GM19025 (cell line): ENCODE measurements at regions not wholly inside any gene's neighbourhood (a gene's known extent, or its start where the extent isn't known, plus 50 kb on each side); places are given as distances from the start of the nearest gene placed in this dataset.
"Not testable (repeated sequence)": the region's sequence is repeated elsewhere in the genome, so short reads cannot be mapped to it uniquely, and the experiment has no call there.

Source experiments
- ATAC-seq: cut with Tn5 transposase; IDR thresholded peaks from one replicate; pipeline ENCODE4 v1.9.1; 2021; ENCODE audit warnings: mild to moderate bottlenecking, low read depth, moderate library complexity; ENCODE audit not compliant: unreplicated experiment

- ATAC-seq, result no peak
Observed at GRCh38 chr11:41675205-41675604, 215.8 kb upstream of the LRRC4C start.

- no peak for ATAC-seq
Observed at GRCh38 chr11:41713030-41713429, 253.6 kb upstream of the LRRC4C start.

GRCh38 chr11:41714101-41714500 lies 254.6 kb upstream of the LRRC4C start:
- ATAC-seq, result no peak

DNA sequence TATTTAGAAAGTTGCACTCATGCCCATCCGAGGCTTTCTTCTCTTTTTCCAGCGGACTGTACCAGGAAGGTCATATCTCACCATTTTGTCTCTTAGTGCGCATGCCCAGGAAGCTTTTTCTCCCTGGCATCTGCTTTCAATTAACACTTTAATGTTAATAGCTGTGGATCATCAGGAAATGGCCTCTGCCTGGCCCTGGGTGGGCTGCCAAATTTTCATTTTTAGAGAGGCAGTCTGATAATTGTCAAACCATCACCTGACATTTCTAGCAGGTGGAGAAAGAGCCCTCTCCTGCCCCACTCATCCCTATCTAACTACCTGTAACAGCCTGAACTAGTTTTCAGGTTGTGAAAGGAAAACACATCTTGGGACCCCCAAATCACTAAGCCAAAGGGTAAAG lies 257.4 kb upstream of the LRRC4C start:
- no peak for ATAC-seq

GRCh38 chr11:41720761-41721160 lies 261.3 kb upstream of the LRRC4C start:
- ATAC-seq, result no peak

DNA sequence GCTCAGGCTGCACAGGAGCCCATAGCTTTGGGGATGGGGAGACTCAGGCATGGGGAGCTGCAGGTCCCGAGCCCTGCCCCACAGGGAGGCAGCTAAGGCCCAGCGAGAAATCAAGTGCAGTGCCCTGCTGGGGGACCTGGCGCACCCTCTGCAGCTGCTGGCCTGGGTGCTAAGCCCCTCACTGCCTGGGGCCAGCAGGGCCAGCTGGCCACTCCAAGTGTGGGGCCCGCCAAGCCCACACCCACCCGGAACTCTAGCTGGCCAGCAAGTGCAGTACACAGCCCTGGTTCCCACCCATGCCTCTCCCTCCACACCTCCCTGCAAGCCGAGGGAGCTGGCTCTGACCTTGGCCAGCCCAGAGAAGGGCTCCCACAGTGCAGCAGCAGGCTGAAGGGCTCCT lies 268.7 kb upstream of the LRRC4C start:
- ATAC-seq, result not testable (repeated sequence)

- no peak for ATAC-seq
Observed at GRCh38 chr11:41775296-41775695, 315.8 kb upstream of the LRRC4C start.

- ATAC-seq, result no peak
Observed at GRCh38 chr11:41779401-41779960, 320.0 kb upstream of the LRRC4C start.

- ATAC-seq, result no peak
Observed at GRCh38 chr11:41781441-41781840, 322.0 kb upstream of the LRRC4C start.

DNA sequence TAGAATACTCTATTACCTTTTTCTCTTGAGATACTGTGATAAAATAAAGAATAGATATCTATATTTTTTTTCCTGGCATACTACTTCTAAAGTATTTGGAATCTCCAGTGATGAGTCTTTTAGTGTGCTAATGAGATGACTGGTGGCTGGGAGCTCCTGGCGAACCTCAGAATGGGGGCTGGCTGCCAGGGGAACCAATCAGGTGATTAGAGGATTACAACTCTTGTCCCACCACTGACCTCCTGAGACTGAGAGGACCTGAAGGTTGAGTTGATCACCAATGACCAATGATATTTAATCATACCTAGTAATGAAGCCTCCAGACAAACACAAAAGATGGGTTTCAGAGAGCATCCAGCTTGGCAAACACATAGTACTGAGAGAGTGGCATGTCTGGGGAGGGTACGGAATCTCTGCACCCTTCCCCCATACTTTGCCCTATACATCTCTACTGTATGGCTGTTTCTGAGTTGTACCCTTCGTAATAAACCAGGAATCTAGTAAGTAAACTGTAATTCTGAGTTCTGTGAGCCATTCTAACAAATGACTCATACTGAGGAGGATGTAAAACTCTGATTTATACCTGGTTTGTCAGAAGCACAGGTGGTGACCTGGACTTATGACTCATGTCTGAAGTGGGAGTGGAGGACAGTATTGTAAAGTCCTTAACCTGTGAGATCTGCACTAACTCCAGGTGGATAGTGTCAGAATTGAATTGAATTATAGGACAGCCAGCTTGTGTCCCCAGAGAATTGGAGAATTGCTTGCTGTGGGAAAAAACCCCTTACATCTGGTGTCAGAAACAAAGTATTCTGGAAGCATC lies 325.3 kb upstream of the LRRC4C start:
- no peak for ATAC-seq

GRCh38 chr11:41786087-41786486 lies 326.6 kb upstream of the LRRC4C start:
- no peak for ATAC-seq

- ATAC-seq, result no peak
Observed at GRCh38 chr11:41788177-41788576, 328.7 kb upstream of the LRRC4C start.

GRCh38 chr11:41789376-41789775 lies 329.9 kb upstream of the LRRC4C start:
- no peak for ATAC-seq

DNA sequence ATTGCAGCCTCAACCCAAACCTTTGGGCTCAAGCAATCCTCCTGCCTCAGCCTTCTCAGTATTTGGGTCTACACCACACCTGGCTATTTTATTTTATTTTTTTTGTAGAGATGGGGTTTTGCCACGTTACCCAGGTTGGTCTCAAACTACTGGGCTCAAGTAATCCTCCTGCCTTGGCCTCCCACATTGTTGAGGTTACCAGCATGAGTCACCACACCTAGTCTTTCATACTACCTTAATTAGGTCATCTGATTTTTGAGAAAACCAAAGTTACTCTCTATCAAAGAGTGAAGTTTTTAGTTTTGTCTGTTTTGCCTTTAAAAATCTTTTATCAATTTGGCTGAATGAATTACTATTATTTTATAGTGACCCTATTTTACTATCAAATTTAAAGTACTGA lies 335.6 kb upstream of the LRRC4C start:
- no peak for ATAC-seq

DNA sequence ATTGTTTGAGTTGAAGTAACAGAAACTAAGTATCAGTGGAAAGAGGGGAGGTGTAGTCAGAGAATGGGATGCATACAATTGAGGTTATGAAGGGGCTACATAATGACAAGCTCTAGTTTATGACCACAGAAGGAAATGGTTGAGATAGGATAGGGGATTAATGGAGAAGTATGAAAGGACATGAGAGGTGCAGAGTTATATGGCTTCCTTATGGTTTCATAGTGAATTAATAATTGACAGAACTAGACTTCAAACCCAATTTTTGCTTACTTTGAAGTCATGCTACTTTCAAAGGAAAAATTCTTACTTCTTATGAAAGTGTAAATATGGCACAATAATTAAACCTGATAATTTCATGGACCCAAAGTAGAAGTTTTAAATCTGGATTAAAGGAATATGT lies 340.3 kb upstream of the LRRC4C start:
- no peak for ATAC-seq

- no peak for ATAC-seq
Observed at GRCh38 chr11:41803895-41804294, 344.4 kb upstream of the LRRC4C start.

DNA sequence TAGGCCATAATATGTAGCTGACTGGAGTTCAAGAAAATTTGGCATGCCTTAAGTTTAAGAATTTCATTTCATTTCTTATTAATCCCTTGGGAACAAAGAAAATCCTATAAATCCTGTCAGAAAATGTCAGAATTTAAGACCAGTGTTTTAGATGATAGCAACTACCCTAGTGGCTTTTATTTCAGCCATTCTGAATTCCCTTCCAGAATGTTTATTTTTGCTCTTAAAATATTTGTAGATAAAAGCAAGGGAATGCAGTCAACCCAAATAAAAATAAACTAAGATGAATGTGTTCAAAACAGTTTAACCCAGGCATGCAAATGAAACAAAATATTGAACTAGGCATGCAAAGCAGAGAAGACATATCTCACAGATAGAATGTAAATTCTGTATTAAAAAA lies 356.9 kb upstream of the LRRC4C start:
- ATAC-seq, result no peak

DNA sequence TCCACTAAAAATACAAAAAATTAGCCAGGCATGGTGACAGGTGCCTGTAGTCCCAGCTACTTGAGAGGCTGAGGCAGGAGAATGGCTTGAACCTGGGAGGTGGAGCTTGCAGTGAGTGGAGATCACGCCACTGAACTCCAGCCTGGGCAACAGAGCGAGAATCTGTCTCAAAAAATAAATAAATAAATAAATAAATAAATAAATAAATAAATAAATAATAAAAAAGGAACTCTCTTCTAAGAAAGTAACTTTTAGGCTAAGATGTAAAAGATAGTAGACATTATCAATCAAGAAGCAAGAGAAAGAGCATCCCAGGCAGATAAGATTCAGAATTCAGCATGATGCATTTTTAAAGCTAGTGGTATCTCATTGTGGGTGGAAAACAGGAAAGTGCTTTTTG lies 364.8 kb upstream of the LRRC4C start:
- not testable (repeated sequence) for ATAC-seq

DNA sequence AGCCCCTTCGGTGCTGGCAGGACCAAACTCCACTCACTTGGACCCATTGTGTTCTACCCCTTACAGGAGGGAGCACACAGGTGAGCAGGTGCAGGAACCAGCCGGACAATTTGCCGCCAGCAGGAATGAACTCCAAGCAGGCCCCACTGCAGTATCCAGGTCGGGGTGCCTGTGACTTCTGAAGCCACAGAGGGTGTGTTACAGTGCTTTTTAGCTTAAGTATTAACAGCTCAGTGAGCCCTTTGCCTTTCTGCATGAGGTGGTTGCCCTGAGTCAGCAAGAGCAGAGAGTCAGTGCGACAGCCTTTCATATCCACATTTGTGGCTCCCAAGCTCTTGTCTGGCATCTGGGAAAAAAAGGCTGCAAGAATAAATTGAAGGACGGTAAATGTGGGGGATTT lies 366.6 kb upstream of the LRRC4C start:
- no peak for ATAC-seq

DNA sequence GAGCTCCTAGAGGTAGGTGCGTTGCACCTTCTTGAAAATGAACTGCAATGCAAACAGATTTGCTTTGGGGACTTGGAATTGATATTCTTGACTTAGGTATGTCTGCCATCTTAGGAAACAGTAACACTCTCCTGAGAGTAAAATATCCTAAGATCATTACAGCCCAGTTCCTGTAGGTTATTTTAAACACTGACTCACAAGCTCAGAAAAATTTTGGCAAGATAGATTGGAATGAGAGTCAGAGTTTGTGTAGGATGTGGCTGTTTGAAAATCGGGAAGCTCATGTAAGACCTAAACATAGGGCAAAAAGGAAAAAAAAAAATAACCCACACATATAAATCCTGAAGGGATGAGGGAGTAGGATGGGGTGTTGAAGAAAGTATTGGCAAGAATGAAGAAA lies 377.0 kb upstream of the LRRC4C start:
- no peak for ATAC-seq

DNA sequence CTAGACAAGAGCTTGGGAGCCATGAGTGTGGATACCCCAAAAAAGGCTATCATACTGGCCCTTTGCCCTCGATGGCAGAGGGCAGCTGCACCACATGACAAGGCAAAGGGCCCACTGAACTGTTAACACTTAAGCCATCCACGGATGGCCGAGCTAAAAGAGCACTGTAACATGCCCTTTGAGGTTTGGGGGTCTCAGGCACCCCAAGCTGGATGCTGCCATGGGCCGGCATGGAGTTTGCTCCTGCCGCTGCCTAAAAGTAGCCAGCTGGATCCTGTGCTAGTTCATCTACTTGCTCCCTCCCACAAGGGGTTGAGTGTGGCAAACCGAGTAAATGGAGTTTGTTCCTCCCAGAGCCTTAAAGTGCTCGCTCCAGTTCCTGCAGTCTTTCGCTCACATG lies 383.2 kb upstream of the LRRC4C start:
- ATAC-seq, result no peak

DNA sequence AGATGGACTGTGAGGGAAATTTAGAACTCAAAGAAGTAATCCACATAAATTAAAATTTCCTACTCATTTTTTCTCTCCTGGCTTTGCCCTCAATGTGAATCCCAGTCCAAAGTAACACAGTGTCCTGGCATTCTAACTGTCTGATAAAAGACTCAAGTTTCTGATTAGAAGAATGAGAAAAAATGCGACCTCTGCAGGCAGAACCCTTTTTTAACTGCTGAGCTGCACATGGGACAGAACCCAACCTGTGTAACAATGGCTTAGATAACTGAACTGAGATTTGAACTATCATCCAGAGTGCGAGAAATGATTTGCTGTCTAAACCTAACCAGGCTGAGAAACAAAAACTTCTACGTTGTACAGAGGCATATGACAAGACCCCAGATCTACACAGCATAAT lies 385.6 kb upstream of the LRRC4C start:
- ATAC-seq, result no peak
